HG02642 (cell line): ENCODE measurements at regions not wholly inside any gene's neighbourhood (a gene's known extent, or its start where the extent isn't known, plus 50 kb on each side); places are given as distances from the start of the nearest gene placed in this dataset.
"Not testable (repeated sequence)": the region's sequence is repeated elsewhere in the genome, so short reads cannot be mapped to it uniquely, and the experiment has no call there.

Source experiments
- ATAC-seq: cut with Tn5 transposase; IDR thresholded peaks from one replicate; pipeline ENCODE4 v1.9.1; 2021; ENCODE audit warnings: mild to moderate bottlenecking; ENCODE audit not compliant: unreplicated experiment, poor library complexity

- no peak for ATAC-seq
Observed at GRCh38 chr10:5268743-5269142, 72.1 kb downstream of the AKR1C4 start.

GRCh38 chr10:5269791-5270190, 73.2 kb downstream of the AKR1C4 start:
- no peak for ATAC-seq

- ATAC-seq, result no peak
Observed at GRCh38 chr10:5271526-5271925, 74.9 kb downstream of the AKR1C4 start.

GRCh38 chr10:5272065-5272803, 75.6 kb downstream of the AKR1C4 start:
- ATAC-seq, result no peak

GRCh38 chr10:5274795-5275194, 78.2 kb downstream of the AKR1C4 start:
- ATAC-seq, result no peak

- ATAC-seq, result no peak
Observed at GRCh38 chr10:5281356-5281755, 83.4 kb upstream of the UCN3 start.

- no peak for ATAC-seq
Observed at GRCh38 chr10:5282137-5282536, 82.6 kb upstream of the UCN3 start.

GRCh38 chr10:5283305-5284158, 81.2 kb upstream of the UCN3 start:
- no peak for ATAC-seq

GRCh38 chr10:5284311-5285057, 80.3 kb upstream of the UCN3 start:
- no peak for ATAC-seq

- no peak for ATAC-seq
Observed at GRCh38 chr10:5285186-5285585, 79.6 kb upstream of the UCN3 start.

- ATAC-seq, result no peak
Observed at GRCh38 chr10:5288359-5288758, 76.4 kb upstream of the UCN3 start.

GRCh38 chr10:5289228-5289627, 75.5 kb upstream of the UCN3 start:
- not testable (repeated sequence) for ATAC-seq

- ATAC-seq, result peak; percentile 47
Observed at GRCh38 chr10:5291501-5292195, 73.1 kb upstream of the UCN3 start.

- no peak for ATAC-seq
Observed at GRCh38 chr10:5292196-5292735, 72.5 kb upstream of the UCN3 start.

- not testable (repeated sequence) for ATAC-seq
Observed at GRCh38 chr10:5292970-5293369, 71.8 kb upstream of the UCN3 start.

GRCh38 chr10:5293691-5294550, 70.8 kb upstream of the UCN3 start:
- no peak for ATAC-seq

- ATAC-seq, result no peak
Observed at GRCh38 chr10:5297466-5297865, 67.3 kb upstream of the UCN3 start.

GRCh38 chr10:5297996-5298395, 66.8 kb upstream of the UCN3 start:
- no peak for ATAC-seq

- ATAC-seq, result no peak
Observed at GRCh38 chr10:5299950-5300349, 64.8 kb upstream of the UCN3 start.
